ENCODE measurements at regions not wholly inside any gene's neighbourhood (a gene's known extent, or its start where the extent isn't known, plus 50 kb on each side); places are given as distances from the start of the nearest gene placed in this dataset.

DNA sequence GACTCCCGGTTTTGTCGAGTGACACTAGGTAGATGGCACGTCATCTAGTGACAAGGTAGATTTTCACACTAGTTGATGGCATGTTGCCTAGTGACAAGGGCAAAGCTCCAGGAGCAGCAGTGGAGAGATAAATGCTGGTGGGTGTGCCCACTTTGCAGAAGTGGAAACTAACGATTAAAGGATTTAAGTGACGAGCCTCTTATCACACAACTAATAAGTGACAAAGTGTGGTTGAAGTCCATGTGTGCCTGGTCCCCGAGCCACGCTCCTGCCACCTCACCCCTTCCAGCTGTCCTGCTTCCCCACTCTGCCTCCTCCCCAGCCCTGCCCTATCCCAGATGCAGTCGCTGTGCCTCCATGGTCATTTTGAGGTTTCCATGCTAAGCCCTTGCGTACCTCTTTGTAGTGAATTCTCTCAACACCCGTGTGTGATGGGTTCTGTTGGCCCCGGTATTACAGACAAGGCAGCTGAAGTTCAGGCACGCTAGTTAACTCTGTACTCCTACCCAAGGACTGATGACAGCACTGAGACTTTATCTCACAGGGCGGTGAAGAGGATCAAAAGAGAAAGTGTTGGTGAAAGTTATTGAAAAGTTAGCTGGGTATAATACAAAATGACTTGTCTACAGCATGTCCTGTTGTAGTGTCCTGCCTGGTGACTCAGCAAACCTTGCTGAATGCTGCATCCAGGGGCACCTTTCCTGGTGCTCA, 113.4 kb upstream of the GLI2 start (continued):
- TF ChIP-seq ZNF529 (tag by site-specific recombination; IDR thresholded peaks at IDR 0.05; ENCODE audit: insufficient replicate concordance) (no peak), ZNF391 (tag by site-specific recombination; IDR thresholded peaks at IDR 0.05; ENCODE audit: borderline replicate concordance, low read depth) (no peak), ZNF792 (tag by site-specific recombination; IDR thresholded peaks at IDR 0.05) (no peak), ZNF350 (tag by site-specific recombination; IDR thresholded peaks at IDR 0.05) (no peak)

DNA sequence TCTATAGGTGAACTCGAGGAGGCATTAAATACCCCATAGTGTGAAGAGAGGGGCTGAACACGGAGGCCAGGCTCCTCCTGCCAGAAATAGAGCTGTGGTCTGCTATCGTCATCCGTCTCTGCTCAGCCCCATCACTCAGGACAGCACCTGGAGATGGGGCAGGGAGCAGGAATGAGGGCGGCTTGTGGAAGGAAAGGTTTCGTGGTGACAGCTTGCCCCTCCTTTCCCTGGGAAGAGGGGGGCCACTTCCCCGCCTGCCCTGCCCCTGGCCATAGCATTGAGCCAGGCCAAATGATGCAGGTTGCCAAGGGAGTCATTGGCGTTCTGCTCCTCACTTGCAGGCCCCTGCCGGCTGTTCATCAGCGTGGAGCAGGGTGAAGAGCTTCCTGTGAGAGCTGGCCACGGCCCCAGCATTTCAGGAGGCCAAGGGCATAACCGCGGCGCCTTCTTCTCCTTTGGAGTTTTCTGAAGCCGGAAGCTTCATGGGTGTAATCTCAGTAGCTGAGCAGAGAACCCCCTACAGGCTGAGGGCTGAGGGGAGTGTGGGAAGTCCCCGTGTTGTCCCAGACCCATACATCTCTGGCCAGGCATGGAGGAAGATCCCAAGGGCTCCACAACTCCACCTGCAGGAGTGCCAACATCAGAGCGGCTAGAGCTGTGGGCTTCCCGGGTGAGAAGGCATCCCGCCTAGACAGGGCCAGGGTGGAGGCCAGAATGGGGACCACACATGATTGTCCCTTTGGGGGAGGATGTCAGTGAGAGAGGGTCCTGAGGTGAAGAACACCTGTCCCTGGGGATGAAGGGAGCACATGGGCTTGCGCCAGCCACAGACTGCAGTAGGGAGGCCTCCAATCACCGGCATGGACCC, 112.5 kb upstream of the GLI2 start:
- Histone ChIP-seq H3K27ac (ENCODE audit: extremely low read depth, low read depth, low read length) (no peak overlapping the region), H3K36me3 (ENCODE audit: control insufficient read depth in 2 of 2, insufficient read depth in 1 of 2, low read length in 2 of 2) (no peaks in the 10 kb centered on the region), H3K4me1 (ENCODE audit: control insufficient read depth, insufficient read depth, low read length) (no peaks in the 10 kb centered on the region), H3K9me3 (ENCODE audit: control insufficient read depth, insufficient read depth, low read depth, low read length) (no peaks in the 10 kb centered on the region), H3K4me3 (ENCODE audit: low read depth, low read length) (no peak overlapping the region)
- TF ChIP-seq, protein P1, sequence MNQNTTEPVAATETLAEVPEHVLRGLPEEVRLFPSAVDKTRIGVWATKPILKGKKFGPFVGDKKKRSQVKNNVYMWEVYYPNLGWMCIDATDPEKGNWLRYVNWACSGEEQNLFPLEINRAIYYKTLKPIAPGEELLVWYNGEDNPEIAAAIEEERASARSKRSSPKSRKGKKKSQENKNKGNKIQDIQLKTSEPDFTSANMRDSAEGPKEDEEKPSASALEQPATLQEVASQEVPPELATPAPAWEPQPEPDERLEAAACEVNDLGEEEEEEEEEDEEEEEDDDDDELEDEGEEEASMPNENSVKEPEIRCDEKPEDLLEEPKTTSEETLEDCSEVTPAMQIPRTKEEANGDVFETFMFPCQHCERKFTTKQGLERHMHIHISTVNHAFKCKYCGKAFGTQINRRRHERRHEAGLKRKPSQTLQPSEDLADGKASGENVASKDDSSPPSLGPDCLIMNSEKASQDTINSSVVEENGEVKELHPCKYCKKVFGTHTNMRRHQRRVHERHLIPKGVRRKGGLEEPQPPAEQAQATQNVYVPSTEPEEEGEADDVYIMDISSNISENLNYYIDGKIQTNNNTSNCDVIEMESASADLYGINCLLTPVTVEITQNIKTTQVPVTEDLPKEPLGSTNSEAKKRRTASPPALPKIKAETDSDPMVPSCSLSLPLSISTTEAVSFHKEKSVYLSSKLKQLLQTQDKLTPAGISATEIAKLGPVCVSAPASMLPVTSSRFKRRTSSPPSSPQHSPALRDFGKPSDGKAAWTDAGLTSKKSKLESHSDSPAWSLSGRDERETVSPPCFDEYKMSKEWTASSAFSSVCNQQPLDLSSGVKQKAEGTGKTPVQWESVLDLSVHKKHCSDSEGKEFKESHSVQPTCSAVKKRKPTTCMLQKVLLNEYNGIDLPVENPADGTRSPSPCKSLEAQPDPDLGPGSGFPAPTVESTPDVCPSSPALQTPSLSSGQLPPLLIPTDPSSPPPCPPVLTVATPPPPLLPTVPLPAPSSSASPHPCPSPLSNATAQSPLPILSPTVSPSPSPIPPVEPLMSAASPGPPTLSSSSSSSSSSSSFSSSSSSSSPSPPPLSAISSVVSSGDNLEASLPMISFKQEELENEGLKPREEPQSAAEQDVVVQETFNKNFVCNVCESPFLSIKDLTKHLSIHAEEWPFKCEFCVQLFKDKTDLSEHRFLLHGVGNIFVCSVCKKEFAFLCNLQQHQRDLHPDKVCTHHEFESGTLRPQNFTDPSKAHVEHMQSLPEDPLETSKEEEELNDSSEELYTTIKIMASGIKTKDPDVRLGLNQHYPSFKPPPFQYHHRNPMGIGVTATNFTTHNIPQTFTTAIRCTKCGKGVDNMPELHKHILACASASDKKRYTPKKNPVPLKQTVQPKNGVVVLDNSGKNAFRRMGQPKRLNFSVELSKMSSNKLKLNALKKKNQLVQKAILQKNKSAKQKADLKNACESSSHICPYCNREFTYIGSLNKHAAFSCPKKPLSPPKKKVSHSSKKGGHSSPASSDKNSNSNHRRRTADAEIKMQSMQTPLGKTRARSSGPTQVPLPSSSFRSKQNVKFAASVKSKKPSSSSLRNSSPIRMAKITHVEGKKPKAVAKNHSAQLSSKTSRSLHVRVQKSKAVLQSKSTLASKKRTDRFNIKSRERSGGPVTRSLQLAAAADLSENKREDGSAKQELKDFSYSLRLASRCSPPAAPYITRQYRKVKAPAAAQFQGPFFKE (tag by site-specific recombination; IDR thresholded peaks at IDR 0.05; ENCODE audit: borderline replicate concordance): no peak
- TF ChIP-seq ZFP3 (tag by site-specific recombination; IDR thresholded peaks at IDR 0.05; ENCODE audit: low read depth) (no peak), ZNF585B (tag by site-specific recombination; IDR thresholded peaks at IDR 0.05) (no peak), ZNF629 (tag by site-specific recombination; IDR thresholded peaks at IDR 0.05) (no peak), OVOL3 (tag by site-specific recombination; IDR thresholded peaks at IDR 0.05) (no peak), ZNF521 (tag by site-specific recombination; IDR thresholded peaks at IDR 0.05) (no peak), HOXC10 (CRISPR knock-in tag; IDR thresholded peaks at IDR 0.05) (no peak), ZNF266 (tag by site-specific recombination; IDR thresholded peaks at IDR 0.05; ENCODE audit: low read depth) (no peak), YY1 (tag by site-specific recombination; IDR thresholded peaks at IDR 0.05) (no peak)
- ChIA-PET POLR2A (no interaction called here), CTCF (no interaction called here)

DNA sequence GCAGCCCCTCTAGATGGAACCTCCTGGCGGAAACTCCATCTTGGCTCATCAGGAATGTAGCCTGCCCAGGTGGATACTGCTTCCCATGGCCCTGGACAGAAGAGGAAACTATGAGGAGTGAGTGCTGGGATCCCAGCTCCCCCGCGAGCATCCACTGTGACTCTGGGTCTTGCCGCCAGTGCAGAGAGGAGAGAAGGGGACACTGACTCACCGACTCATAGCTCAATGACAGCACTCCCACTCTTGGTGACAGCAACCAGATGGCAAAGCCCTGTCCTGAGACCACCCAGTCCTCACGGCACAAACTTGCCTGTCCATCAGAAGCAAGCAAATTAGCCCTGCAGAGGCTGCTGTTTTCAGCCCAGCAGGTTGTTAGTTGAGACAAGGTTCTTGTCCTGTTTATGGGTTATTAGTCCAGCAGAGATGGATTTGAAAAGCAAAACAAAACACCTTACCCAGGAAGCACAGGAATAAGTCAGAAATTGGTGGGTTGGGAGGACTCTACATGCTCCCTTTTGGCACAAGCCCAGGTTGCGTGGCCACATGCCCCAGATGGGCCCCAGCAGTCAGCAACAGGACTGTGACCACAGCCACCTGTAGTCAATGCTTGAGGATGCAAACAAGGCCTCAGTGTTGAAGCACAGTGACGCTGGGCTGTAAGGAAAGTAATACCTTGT, 111.5 kb upstream of the GLI2 start:
- ChIA-PET POLR2A (no interaction called here), CTCF (no interaction called here)
- Histone ChIP-seq H3K4me3 (ENCODE audit: low read depth, low read length) (no peak overlapping the region), H3K4me1 (ENCODE audit: control insufficient read depth, insufficient read depth, low read length) (no peaks in the 10 kb centered on the region), H3K36me3 (ENCODE audit: control insufficient read depth in 2 of 2, insufficient read depth in 1 of 2, low read length in 2 of 2) (no peaks in the 10 kb centered on the region), H3K9me3 (ENCODE audit: control insufficient read depth, insufficient read depth, low read depth, low read length) (no peaks in the 10 kb centered on the region), H3K27ac (ENCODE audit: extremely low read depth, low read depth, low read length) (no peak overlapping the region)
- no peak for TF ChIP-seq ZNF677 (tag by site-specific recombination; IDR thresholded peaks at IDR 0.05)
